ENCODE measurements at regions not wholly inside any gene's neighbourhood (a gene's known extent, or its start where the extent isn't known, plus 50 kb on each side); places are given as distances from the start of the nearest gene placed in this dataset.

DNA sequence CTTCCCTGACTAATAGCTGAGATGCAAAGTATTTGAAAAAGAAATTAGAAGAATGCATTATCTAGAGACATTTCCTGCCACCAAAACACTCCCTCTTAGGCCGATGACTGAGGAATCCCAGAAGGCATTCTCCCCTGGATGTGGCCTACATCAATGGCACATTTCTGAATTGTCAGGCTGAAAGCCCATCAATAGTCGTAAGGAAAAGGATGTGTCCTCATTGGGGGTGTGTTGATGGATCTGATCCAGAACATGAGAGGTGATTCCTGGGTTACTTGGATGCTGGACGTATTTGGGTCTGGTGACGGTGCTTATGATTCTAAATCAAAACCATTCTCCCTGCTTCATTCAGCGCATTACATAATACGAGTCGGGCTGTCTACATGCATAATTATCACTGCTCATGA, 216.9 kb upstream of the CDIN1 start:
- TF ChIP-seq, protein P1, sequence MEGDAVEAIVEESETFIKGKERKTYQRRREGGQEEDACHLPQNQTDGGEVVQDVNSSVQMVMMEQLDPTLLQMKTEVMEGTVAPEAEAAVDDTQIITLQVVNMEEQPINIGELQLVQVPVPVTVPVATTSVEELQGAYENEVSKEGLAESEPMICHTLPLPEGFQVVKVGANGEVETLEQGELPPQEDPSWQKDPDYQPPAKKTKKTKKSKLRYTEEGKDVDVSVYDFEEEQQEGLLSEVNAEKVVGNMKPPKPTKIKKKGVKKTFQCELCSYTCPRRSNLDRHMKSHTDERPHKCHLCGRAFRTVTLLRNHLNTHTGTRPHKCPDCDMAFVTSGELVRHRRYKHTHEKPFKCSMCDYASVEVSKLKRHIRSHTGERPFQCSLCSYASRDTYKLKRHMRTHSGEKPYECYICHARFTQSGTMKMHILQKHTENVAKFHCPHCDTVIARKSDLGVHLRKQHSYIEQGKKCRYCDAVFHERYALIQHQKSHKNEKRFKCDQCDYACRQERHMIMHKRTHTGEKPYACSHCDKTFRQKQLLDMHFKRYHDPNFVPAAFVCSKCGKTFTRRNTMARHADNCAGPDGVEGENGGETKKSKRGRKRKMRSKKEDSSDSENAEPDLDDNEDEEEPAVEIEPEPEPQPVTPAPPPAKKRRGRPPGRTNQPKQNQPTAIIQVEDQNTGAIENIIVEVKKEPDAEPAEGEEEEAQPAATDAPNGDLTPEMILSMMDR (IDR thresholded peaks at IDR 0.05): no peak
- TF ChIP-seq EZH2phosphoT487 (IDR thresholded peaks at IDR 0.05): no peak
- TF ChIP-seq EZH2 (IDR thresholded peaks at IDR 0.05): no peak

Measured in neural progenitor cell (in vitro differentiated cells).